HL-60 (cell line): ENCODE measurements at regions not wholly inside any gene's neighbourhood (a gene's known extent, or its start where the extent isn't known, plus 50 kb on each side); places are given as distances from the start of the nearest gene placed in this dataset.

Experiments used
- GABPA ChIP-seq: IDR thresholded peaks from 2 replicates; pipeline ENCODE4 v1.6.1; 2012; ENCODE audit warnings: low read depth
- SPI1 ChIP-seq: IDR thresholded peaks from 2 replicates; pipeline ENCODE4 v1.6.1; 2012; ENCODE audit warnings: low read depth, mild to moderate bottlenecking, borderline replicate concordance
- TF ChIP-seq, protein P1 (sequence below): IDR thresholded peaks from one replicate; pipeline ENCODE4 v1.5.1; 2011; ENCODE audit warnings: low read length, control low read depth, inconsistent platforms; ENCODE audit not compliant: insufficient read depth
- TF ChIP-seq, protein P2 (sequence below): IDR thresholded peaks from 2 replicates; pipeline ENCODE4 v1.6.1; 2012; ENCODE audit warnings: low read depth; ENCODE audit not compliant: insufficient replicate concordance

GRCh38 chr1:224492015-224492414 lies 57.4 kb upstream of the WDR26 start:
- no peak for TF ChIP-seq GABPA
- TF ChIP-seq, protein P1, sequence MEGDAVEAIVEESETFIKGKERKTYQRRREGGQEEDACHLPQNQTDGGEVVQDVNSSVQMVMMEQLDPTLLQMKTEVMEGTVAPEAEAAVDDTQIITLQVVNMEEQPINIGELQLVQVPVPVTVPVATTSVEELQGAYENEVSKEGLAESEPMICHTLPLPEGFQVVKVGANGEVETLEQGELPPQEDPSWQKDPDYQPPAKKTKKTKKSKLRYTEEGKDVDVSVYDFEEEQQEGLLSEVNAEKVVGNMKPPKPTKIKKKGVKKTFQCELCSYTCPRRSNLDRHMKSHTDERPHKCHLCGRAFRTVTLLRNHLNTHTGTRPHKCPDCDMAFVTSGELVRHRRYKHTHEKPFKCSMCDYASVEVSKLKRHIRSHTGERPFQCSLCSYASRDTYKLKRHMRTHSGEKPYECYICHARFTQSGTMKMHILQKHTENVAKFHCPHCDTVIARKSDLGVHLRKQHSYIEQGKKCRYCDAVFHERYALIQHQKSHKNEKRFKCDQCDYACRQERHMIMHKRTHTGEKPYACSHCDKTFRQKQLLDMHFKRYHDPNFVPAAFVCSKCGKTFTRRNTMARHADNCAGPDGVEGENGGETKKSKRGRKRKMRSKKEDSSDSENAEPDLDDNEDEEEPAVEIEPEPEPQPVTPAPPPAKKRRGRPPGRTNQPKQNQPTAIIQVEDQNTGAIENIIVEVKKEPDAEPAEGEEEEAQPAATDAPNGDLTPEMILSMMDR, result no peak
- TF ChIP-seq, protein P2, sequence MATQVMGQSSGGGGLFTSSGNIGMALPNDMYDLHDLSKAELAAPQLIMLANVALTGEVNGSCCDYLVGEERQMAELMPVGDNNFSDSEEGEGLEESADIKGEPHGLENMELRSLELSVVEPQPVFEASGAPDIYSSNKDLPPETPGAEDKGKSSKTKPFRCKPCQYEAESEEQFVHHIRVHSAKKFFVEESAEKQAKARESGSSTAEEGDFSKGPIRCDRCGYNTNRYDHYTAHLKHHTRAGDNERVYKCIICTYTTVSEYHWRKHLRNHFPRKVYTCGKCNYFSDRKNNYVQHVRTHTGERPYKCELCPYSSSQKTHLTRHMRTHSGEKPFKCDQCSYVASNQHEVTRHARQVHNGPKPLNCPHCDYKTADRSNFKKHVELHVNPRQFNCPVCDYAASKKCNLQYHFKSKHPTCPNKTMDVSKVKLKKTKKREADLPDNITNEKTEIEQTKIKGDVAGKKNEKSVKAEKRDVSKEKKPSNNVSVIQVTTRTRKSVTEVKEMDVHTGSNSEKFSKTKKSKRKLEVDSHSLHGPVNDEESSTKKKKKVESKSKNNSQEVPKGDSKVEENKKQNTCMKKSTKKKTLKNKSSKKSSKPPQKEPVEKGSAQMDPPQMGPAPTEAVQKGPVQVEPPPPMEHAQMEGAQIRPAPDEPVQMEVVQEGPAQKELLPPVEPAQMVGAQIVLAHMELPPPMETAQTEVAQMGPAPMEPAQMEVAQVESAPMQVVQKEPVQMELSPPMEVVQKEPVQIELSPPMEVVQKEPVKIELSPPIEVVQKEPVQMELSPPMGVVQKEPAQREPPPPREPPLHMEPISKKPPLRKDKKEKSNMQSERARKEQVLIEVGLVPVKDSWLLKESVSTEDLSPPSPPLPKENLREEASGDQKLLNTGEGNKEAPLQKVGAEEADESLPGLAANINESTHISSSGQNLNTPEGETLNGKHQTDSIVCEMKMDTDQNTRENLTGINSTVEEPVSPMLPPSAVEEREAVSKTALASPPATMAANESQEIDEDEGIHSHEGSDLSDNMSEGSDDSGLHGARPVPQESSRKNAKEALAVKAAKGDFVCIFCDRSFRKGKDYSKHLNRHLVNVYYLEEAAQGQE, result no peak
- TF ChIP-seq SPI1, result no peak
